Activated CD8-positive, alpha-beta T cell treated with anti-CD3 and anti-CD28 coated beads for 36 hours (primary cell): ENCODE measurements at regions not wholly inside any gene's neighbourhood (a gene's known extent, or its start where the extent isn't known, plus 50 kb on each side); places are given as distances from the start of the nearest gene placed in this dataset.

Experiments
- ATAC-seq: fragments of 200-7000 bp; cut with Tn5 transposase; one replicate; pipeline ENCODE4 v1.10.0; 2021; ENCODE audit warnings: mild to moderate bottlenecking, moderate library complexity
- CTCF ChIA-PET: fragments of 350-600 bp; sonication (Branson Sonifier 250); formaldehyde crosslinking; loops from one replicate; lab custom pipeline; 2021; ENCODE audit warnings: antibody characterized with exemption; lab: Charles Lee
- POLR2A ChIA-PET: fragments of 350-600 bp; sonication (Branson Sonifier 250); formaldehyde crosslinking; loops from one replicate; lab custom pipeline; 2021; ENCODE audit warnings: antibody characterized with exemption; lab: Charles Lee
- DNase-seq: peaks from one replicate; pipeline ENCODE4 v3.0.0-alpha.2; 2020
- H3K27ac Mint-ChIP-seq: one replicate; pipeline ENCODE4 v1.8.0; 2021; ENCODE audit warnings: mild to moderate bottlenecking, mixed read lengths
- H3K27me3 Mint-ChIP-seq: one replicate; pipeline ENCODE4 v1.8.0; 2021; ENCODE audit warnings: mixed read lengths
- H3K36me3 Mint-ChIP-seq: one replicate; pipeline ENCODE4 v1.8.0; 2021; ENCODE audit warnings: low read depth, mixed read lengths
- H3K4me1 Mint-ChIP-seq: one replicate; pipeline ENCODE4 v1.8.0; 2021; ENCODE audit warnings: low read depth, mixed read lengths
- H3K4me3 Mint-ChIP-seq: one replicate; pipeline ENCODE4 v1.8.0; 2021; ENCODE audit warnings: mild to moderate bottlenecking, moderate library complexity, mixed read lengths
- H3K9me3 Mint-ChIP-seq: one replicate; pipeline ENCODE4 v1.8.0; 2021; ENCODE audit warnings: mixed read lengths
- CTCF ChIP-seq: fragments of 200-600 bp; IDR thresholded peaks from one replicate; pipeline ENCODE4 v1.8.0; 2022; ENCODE audit warnings: antibody characterized with exemption, mild to moderate bottlenecking
- intact Hi-C: fragments of 100-400 bp; cut with micrococcal nuclease; formaldehyde crosslinking; loops from one replicate; pipeline ENCODE4 v1.10.0; 2022

GRCh38 chr1:164093543-164093942 is 465.4 kb upstream of the PBX1 start:
- no peak for TF ChIP-seq CTCF
- H3K27ac Mint-ChIP-seq, result no peak overlapping the region
- H3K27me3 Mint-ChIP-seq, result no peaks in the 10 kb centered on the region
- no peaks in the 10 kb centered on the region for H3K36me3 Mint-ChIP-seq
- no peak overlapping the region for H3K4me3 Mint-ChIP-seq
- ATAC-seq, result no peak
- no peaks in the 10 kb centered on the region for H3K4me1 Mint-ChIP-seq
- intact Hi-C loops, result no loop called here
- POLR2A ChIA-PET, result no interaction called here
- DNase-seq, result no peak
- H3K9me3 Mint-ChIP-seq, result peaks cover 17% of the 10 kb centered on the region
- CTCF ChIA-PET, result interaction anchor here (1.0 kb wide), 1 partner anchor 693 kb away, joined by 3 read pairs; no protein-coding TSS in a partner anchor

GRCh38 chr1:164101802-164102201 is 457.2 kb upstream of the PBX1 start:
- no peaks in the 10 kb centered on the region for H3K4me1 Mint-ChIP-seq
- no peak overlapping the region for H3K4me3 Mint-ChIP-seq
- ATAC-seq (no peak), DNase-seq (no peak)
- intact Hi-C loops, result no loop called here
- TF ChIP-seq CTCF, result no peak
- H3K27ac Mint-ChIP-seq, result no peak overlapping the region
- peaks cover 6% of the 10 kb centered on the region for H3K9me3 Mint-ChIP-seq
- ChIA-PET CTCF (no interaction called here), POLR2A (no interaction called here)
- H3K36me3 Mint-ChIP-seq, result no peaks in the 10 kb centered on the region
- no peaks in the 10 kb centered on the region for H3K27me3 Mint-ChIP-seq

- H3K27me3 Mint-ChIP-seq, result no peaks in the 10 kb centered on the region
- TF ChIP-seq CTCF, result no peak
- intact Hi-C loops, result no loop called here
- H3K4me3 Mint-ChIP-seq, result no peak overlapping the region
- POLR2A ChIA-PET, result no interaction called here
- no peaks in the 10 kb centered on the region for H3K4me1 Mint-ChIP-seq
- no peaks in the 10 kb centered on the region for H3K36me3 Mint-ChIP-seq
- no peaks in the 10 kb centered on the region for H3K9me3 Mint-ChIP-seq
- no peak for ATAC-seq
- CTCF ChIA-PET, result no interaction called here
- no peak for DNase-seq
- H3K27ac Mint-ChIP-seq, result no peak overlapping the region
These were observed 427.0 kb upstream of the PBX1 start for GRCh38 chr1:164131949-164132348.

GRCh38 chr1:164137273-164137925 is 421.6 kb upstream of the PBX1 start:
- Mint-ChIP-seq H3K4me1 (no peaks in the 10 kb centered on the region), H3K27me3 (no peaks in the 10 kb centered on the region), H3K4me3 (no peak overlapping the region), H3K27ac (no peak overlapping the region), H3K9me3 (peaks cover 5% of the 10 kb centered on the region), H3K36me3 (no peaks in the 10 kb centered on the region)
- POLR2A ChIA-PET, result interaction anchor here (0.7 kb wide), 1 partner anchor 684 kb away, joined by 3 read pairs; no protein-coding TSS in a partner anchor
- DNase-seq (no peak), ATAC-seq (no peak)
- intact Hi-C loops, result no loop called here
- CTCF ChIA-PET, result no interaction called here
- TF ChIP-seq CTCF, result no peak

- TF ChIP-seq CTCF, result no peak
These were observed 417.2 kb upstream of the PBX1 start for GRCh38 chr1:164141797-164142196.

More at GRCh38 chr1:164141797-164142196, 417.2 kb upstream of the PBX1 start:
- ATAC-seq, result no peak
- intact Hi-C loops, result no loop called here
- no peak for DNase-seq
- Mint-ChIP-seq H3K27me3 (no peaks in the 10 kb centered on the region), H3K4me1 (no peaks in the 10 kb centered on the region), H3K4me3 (no peak overlapping the region), H3K36me3 (no peaks in the 10 kb centered on the region), H3K9me3 (peaks cover 17% of the 10 kb centered on the region), H3K27ac (no peak overlapping the region)
- POLR2A ChIA-PET, result no interaction called here
- CTCF ChIA-PET, result no interaction called here
